ENCODE measurements at regions not wholly inside any gene's neighbourhood (a gene's known extent, or its start where the extent isn't known, plus 50 kb on each side); places are given as distances from the start of the nearest gene placed in this dataset.

GRCh38 chr11:10916665-10917064 is 58.8 kb upstream of the ZBED5 start:
- no peaks in the 10 kb centered on the region for H4K20me1 ChIP-seq
- no peak overlapping the region for H3K4me3 ChIP-seq
- peaks cover 15 to 37% (median 22%) of the 10 kb centered on the region in 11 experiments for H3K9me3 ChIP-seq (replicated peaks in 1 of 11)
- peaks cover 0 to 78% (median 3%) of the 10 kb centered on the region in 10 experiments; a peak in 8 of 20 replicates for H3K4me1 ChIP-seq
- H3K27ac ChIP-seq, result peak overlapping the region in 1 of 11 experiments; percentile 57; a peak in 2 of 22 replicates
- H3K4me2 ChIP-seq, result peak overlapping the region in 2 of 11 experiments; percentile 20 to 34; a peak in 2 of 22 replicates
- no peak for TF ChIP-seq Cebpa-rat (IDR thresholded peaks at IDR 0.05)
- H3K36me3 ChIP-seq, result peaks cover 0 to 6% (median 0%) of the 10 kb centered on the region in 11 experiments; a peak in 1 of 22 replicates
- H3K9ac ChIP-seq, result no peak overlapping the region
- H3K27me3 ChIP-seq, result no peaks in the 10 kb centered on the region

- Histone ChIP-seq H3K27me3 (no peaks in the 10 kb centered on the region), H3K36me3 (peaks cover 0 to 6% (median 0%) of the 10 kb centered on the region in 11 experiments; a peak in 1 of 22 replicates), H4K20me1 (no peaks in the 10 kb centered on the region), H3K4me3 (no peak overlapping the region), H3K4me1 (peaks cover 0 to 70% (median 3%) of the 10 kb centered on the region in 10 experiments; a peak in 8 of 20 replicates), H3K4me2 (peak overlapping the region in 3 of 11 experiments; percentile 46 to 79 (median 73); a peak in 6 of 22 replicates), H3K9me3 (replicated peaks in 1 of 11) (peaks cover 15 to 31% (median 22%) of the 10 kb centered on the region in 11 experiments), H3K9ac (peak overlapping the region in 3 of 11 experiments; percentile 42 to 73 (median 48); a peak in 3 of 22 replicates), H3K27ac (peak overlapping the region in 3 of 11 experiments; percentile 59 to 86 (median 74); a peak in 7 of 22 replicates)
- no peak; a peak in 1 of 22 replicates for TF ChIP-seq Cebpa-rat (IDR thresholded peaks at IDR 0.05)
Measured at GRCh38 chr11:10914050-10914449, 56.2 kb upstream of the ZBED5 start.

- Histone ChIP-seq H3K4me1 (peaks cover 0 to 64% (median 0%) of the 10 kb centered on the region in 10 experiments; a peak in 6 of 20 replicates), H3K36me3 (peaks cover 0 to 6% (median 0%) of the 10 kb centered on the region in 11 experiments; a peak in 1 of 22 replicates), H3K27ac (peak overlapping the region in 4 of 11 experiments; percentile 10 to 86 (median 66); a peak in 6 of 22 replicates), H3K4me2 (peak overlapping the region in 3 of 11 experiments; percentile 46 to 79 (median 73); a peak in 6 of 22 replicates), H3K4me3 (no peak overlapping the region), H3K9me3 (replicated peaks in 1 of 11) (peaks cover 10 to 21% (median 16%) of the 10 kb centered on the region in 11 experiments), H4K20me1 (no peaks in the 10 kb centered on the region), H3K27me3 (no peaks in the 10 kb centered on the region), H3K9ac (peak overlapping the region in 1 of 11 experiments; percentile 54; a peak in 1 of 22 replicates)
- no peak for TF ChIP-seq Cebpa-rat (IDR thresholded peaks at IDR 0.05)
Measured at GRCh38 chr11:10913075-10913474, 55.2 kb upstream of the ZBED5 start.

GRCh38 chr11:10911907-10912306 is 54.1 kb upstream of the ZBED5 start:
- Histone ChIP-seq H3K27ac (no peak overlapping the region), H3K4me1 (peaks cover 0 to 53% (median 0%) of the 10 kb centered on the region in 10 experiments; a peak in 6 of 20 replicates), H3K9ac (no peak overlapping the region), H3K36me3 (no peaks in the 10 kb centered on the region), H3K9me3 (replicated peaks in 1 of 11) (peaks cover 0 to 9% (median 6%) of the 10 kb centered on the region in 11 experiments; a peak in 10 of 22 replicates), H3K4me3 (no peak overlapping the region), H3K4me2 (peak overlapping the region in 1 of 11 experiments; percentile 79; a peak in 1 of 22 replicates), H3K27me3 (no peaks in the 10 kb centered on the region), H4K20me1 (no peaks in the 10 kb centered on the region)
- no peak for TF ChIP-seq Cebpa-rat (IDR thresholded peaks at IDR 0.05)

- no peak overlapping the region for H3K4me3 ChIP-seq
- no peaks in the 10 kb centered on the region for H3K27me3 ChIP-seq
- H3K9ac ChIP-seq, result no peak overlapping the region
- peaks cover 0 to 38% (median 0%) of the 10 kb centered on the region in 10 experiments; a peak in 6 of 20 replicates for H3K4me1 ChIP-seq
- H3K27ac ChIP-seq, result no peak overlapping the region
- no peaks in the 10 kb centered on the region for H3K36me3 ChIP-seq
- H3K9me3 ChIP-seq (replicated peaks in 1 of 11), result no peaks in the 10 kb centered on the region
- no peaks in the 10 kb centered on the region for H4K20me1 ChIP-seq
- H3K4me2 ChIP-seq, result peak overlapping the region in 3 of 11 experiments; percentile 13 to 23 (median 20); a peak in 3 of 22 replicates
- TF ChIP-seq Cebpa-rat (IDR thresholded peaks at IDR 0.05), result no peak
Measured at GRCh38 chr11:10909141-10909883, 51.5 kb upstream of the ZBED5 start.

- H3K4me1 ChIP-seq, result peaks cover 0 to 36% (median 0%) of the 10 kb centered on the region in 10 experiments; a peak in 6 of 20 replicates
- H3K9me3 ChIP-seq (replicated peaks in 1 of 11), result no peaks in the 10 kb centered on the region
- TF ChIP-seq Cebpa-rat (IDR thresholded peaks at IDR 0.05), result no peak
- no peak overlapping the region for H3K4me3 ChIP-seq
- no peak overlapping the region for H3K9ac ChIP-seq
- no peaks in the 10 kb centered on the region for H3K36me3 ChIP-seq
- no peaks in the 10 kb centered on the region for H4K20me1 ChIP-seq
- peak overlapping the region in 1 of 11 experiments; percentile 23; a peak in 1 of 22 replicates for H3K4me2 ChIP-seq
- H3K27me3 ChIP-seq, result no peaks in the 10 kb centered on the region
- no peak overlapping the region for H3K27ac ChIP-seq
Measured at GRCh38 chr11:10908215-10908951, 50.5 kb upstream of the ZBED5 start.
